ENCODE measurements at regions not wholly inside any gene's neighbourhood (a gene's known extent, or its start where the extent isn't known, plus 50 kb on each side); places are given as distances from the start of the nearest gene placed in this dataset.

- no CpG with 5 or more reads among the region's 3 CpGs for WGBS (ENCODE audit: insufficient coverage, insufficient read length)
- no peaks in the 10 kb centered on the region for H3K9me3 ChIP-seq (ENCODE audit: control insufficient read depth, insufficient read depth, low read length)
- no peaks in the 10 kb centered on the region for H3K4me1 ChIP-seq (ENCODE audit: control insufficient read depth, insufficient read depth, low read length)
- no peaks in the 10 kb centered on the region for H3K27me3 ChIP-seq (ENCODE audit: control insufficient read depth, insufficient read depth, low read length)
- DNase-seq (ENCODE audit: low read depth, low spot score): no peak
- H3K4me3 ChIP-seq (ENCODE audit: low read length): no peak overlapping the region
- H3K36me3 ChIP-seq (ENCODE audit: control insufficient read depth, insufficient read depth, low read length): no peaks in the 10 kb centered on the region
- no peak overlapping the region for H3K27ac ChIP-seq (ENCODE audit: low read length)
These were observed 1715.1 kb upstream of the WWC1 start for GRCh38 chr5:166576323-166576722.

GRCh38 chr5:166581826-166582225 is 1709.6 kb upstream of the WWC1 start:
- Histone ChIP-seq H3K36me3 (ENCODE audit: control insufficient read depth, insufficient read depth, low read length) (no peaks in the 10 kb centered on the region), H3K9me3 (ENCODE audit: control insufficient read depth, insufficient read depth, low read length) (no peaks in the 10 kb centered on the region), H3K27ac (ENCODE audit: low read length) (no peak overlapping the region), H3K27me3 (ENCODE audit: control insufficient read depth, insufficient read depth, low read length) (no peaks in the 10 kb centered on the region), H3K4me1 (ENCODE audit: control insufficient read depth, insufficient read depth, low read length) (no peaks in the 10 kb centered on the region), H3K4me3 (ENCODE audit: low read length) (no peak overlapping the region)
- no peak for DNase-seq (ENCODE audit: low read depth, low spot score)

- WGBS (ENCODE audit: insufficient coverage, insufficient read length): 100% methylated on average over 1 of the region's 4 CpGs
- no peak overlapping the region for H3K27ac ChIP-seq (ENCODE audit: low read length)
- DNase-seq (ENCODE audit: low read depth, low spot score): no peak
These were observed 1709.0 kb upstream of the WWC1 start for GRCh38 chr5:166582416-166582815.

GRCh38 chr5:166594567-166594966 is 1696.9 kb upstream of the WWC1 start:
- no peak for DNase-seq (ENCODE audit: low read depth, low spot score)
- Histone ChIP-seq H3K27me3 (ENCODE audit: control insufficient read depth, insufficient read depth, low read length) (no peaks in the 10 kb centered on the region), H3K9me3 (ENCODE audit: control insufficient read depth, insufficient read depth, low read length) (no peaks in the 10 kb centered on the region), H3K4me1 (ENCODE audit: control insufficient read depth, insufficient read depth, low read length) (no peaks in the 10 kb centered on the region; the same call in 1 of the 2 replicates), H3K27ac (ENCODE audit: low read length) (no peak overlapping the region), H3K4me3 (ENCODE audit: low read length) (no peak overlapping the region), H3K36me3 (ENCODE audit: control insufficient read depth, insufficient read depth, low read length) (no peaks in the 10 kb centered on the region)

More at GRCh38 chr5:166582416-166582815, 1709.0 kb upstream of the WWC1 start:
- Histone ChIP-seq H3K9me3 (ENCODE audit: control insufficient read depth, insufficient read depth, low read length) (no peaks in the 10 kb centered on the region), H3K4me3 (ENCODE audit: low read length) (no peak overlapping the region), H3K36me3 (ENCODE audit: control insufficient read depth, insufficient read depth, low read length) (no peaks in the 10 kb centered on the region), H3K4me1 (ENCODE audit: control insufficient read depth, insufficient read depth, low read length) (no peaks in the 10 kb centered on the region), H3K27me3 (ENCODE audit: control insufficient read depth, insufficient read depth, low read length) (no peaks in the 10 kb centered on the region)

- Histone ChIP-seq H3K4me1 (ENCODE audit: control insufficient read depth, insufficient read depth, low read length) (no peaks in the 10 kb centered on the region; the same call in 1 of the 2 replicates), H3K9me3 (ENCODE audit: control insufficient read depth, insufficient read depth, low read length) (no peaks in the 10 kb centered on the region), H3K27ac (ENCODE audit: low read length) (no peak overlapping the region), H3K27me3 (ENCODE audit: control insufficient read depth, insufficient read depth, low read length) (no peaks in the 10 kb centered on the region), H3K4me3 (ENCODE audit: low read length) (no peak overlapping the region), H3K36me3 (ENCODE audit: control insufficient read depth, insufficient read depth, low read length) (no peaks in the 10 kb centered on the region)
- DNase-seq (ENCODE audit: low read depth, low spot score): no peak
- no CpG with 5 or more reads among the region's 7 CpGs for WGBS (ENCODE audit: insufficient coverage, insufficient read length)
These were observed 1696.0 kb upstream of the WWC1 start for GRCh38 chr5:166595274-166595951.

- no CpG with 5 or more reads among the region's 7 CpGs for WGBS (ENCODE audit: insufficient coverage, insufficient read length)
- Histone ChIP-seq H3K9me3 (ENCODE audit: control insufficient read depth, insufficient read depth, low read length) (no peaks in the 10 kb centered on the region), H3K27ac (ENCODE audit: low read length) (no peak overlapping the region), H3K4me3 (ENCODE audit: low read length) (no peak overlapping the region), H3K4me1 (ENCODE audit: control insufficient read depth, insufficient read depth, low read length) (no peaks in the 10 kb centered on the region; the same call in 1 of the 2 replicates), H3K27me3 (ENCODE audit: control insufficient read depth, insufficient read depth, low read length) (no peaks in the 10 kb centered on the region), H3K36me3 (ENCODE audit: control insufficient read depth, insufficient read depth, low read length) (no peaks in the 10 kb centered on the region)
- DNase-seq (ENCODE audit: low read depth, low spot score): no peak
These were observed 1695.4 kb upstream of the WWC1 start for GRCh38 chr5:166596043-166596442.

- H3K27me3 ChIP-seq (ENCODE audit: control insufficient read depth, insufficient read depth, low read length): no peaks in the 10 kb centered on the region
- H3K27ac ChIP-seq (ENCODE audit: low read length): no peak overlapping the region
- WGBS (ENCODE audit: insufficient coverage, insufficient read length): no CpG with 5 or more reads among the region's 2 CpGs
- H3K36me3 ChIP-seq (ENCODE audit: control insufficient read depth, insufficient read depth, low read length): no peaks in the 10 kb centered on the region
- DNase-seq (ENCODE audit: low read depth, low spot score): no peak
- H3K4me3 ChIP-seq (ENCODE audit: low read length): no peak overlapping the region
- no peaks in the 10 kb centered on the region for H3K9me3 ChIP-seq (ENCODE audit: control insufficient read depth, insufficient read depth, low read length)
- H3K4me1 ChIP-seq (ENCODE audit: control insufficient read depth, insufficient read depth, low read length): no peaks in the 10 kb centered on the region
These were observed 1689.2 kb upstream of the WWC1 start for GRCh38 chr5:166602271-166602670.

- Histone ChIP-seq H3K4me1 (ENCODE audit: control insufficient read depth, insufficient read depth, low read length) (0 out of 2 replicates have a peak, but pooled peaks cover 1% of the 10 kb centered on the region), H3K27me3 (ENCODE audit: control insufficient read depth, insufficient read depth, low read length) (no peaks in the 10 kb centered on the region), H3K27ac (ENCODE audit: low read length) (no peak overlapping the region), H3K36me3 (ENCODE audit: control insufficient read depth, insufficient read depth, low read length) (no peaks in the 10 kb centered on the region), H3K9me3 (ENCODE audit: control insufficient read depth, insufficient read depth, low read length) (no peaks in the 10 kb centered on the region), H3K4me3 (ENCODE audit: low read length) (no peak overlapping the region)
- no peak for DNase-seq (ENCODE audit: low read depth, low spot score)
- no CpG with 5 or more reads among the region's 4 CpGs for WGBS (ENCODE audit: insufficient coverage, insufficient read length)
These were observed 1673.9 kb upstream of the WWC1 start for GRCh38 chr5:166617507-166617906.

- WGBS (ENCODE audit: insufficient coverage, insufficient read length): no CpG with 5 or more reads among the region's 5 CpGs
- H3K27ac ChIP-seq (ENCODE audit: low read length): no peak overlapping the region
- no peak overlapping the region for H3K4me3 ChIP-seq (ENCODE audit: low read length)
- H3K27me3 ChIP-seq (ENCODE audit: control insufficient read depth, insufficient read depth, low read length): no peaks in the 10 kb centered on the region
- 0 out of 2 replicates have a peak, but pooled peaks cover 1% of the 10 kb centered on the region for H3K4me1 ChIP-seq (ENCODE audit: control insufficient read depth, insufficient read depth, low read length)
- H3K9me3 ChIP-seq (ENCODE audit: control insufficient read depth, insufficient read depth, low read length): no peaks in the 10 kb centered on the region
- H3K36me3 ChIP-seq (ENCODE audit: control insufficient read depth, insufficient read depth, low read length): no peaks in the 10 kb centered on the region
- DNase-seq (ENCODE audit: low read depth, low spot score): no peak
These were observed 1672.9 kb upstream of the WWC1 start for GRCh38 chr5:166618526-166618925.

- H3K9me3 ChIP-seq (ENCODE audit: control insufficient read depth, insufficient read depth, low read length): no peaks in the 10 kb centered on the region
- no CpG with 5 or more reads among the region's 3 CpGs for WGBS (ENCODE audit: insufficient coverage, insufficient read length)
- H3K4me3 ChIP-seq (ENCODE audit: low read length): no peak overlapping the region
- DNase-seq (ENCODE audit: low read depth, low spot score): no peak
- no peaks in the 10 kb centered on the region for H3K36me3 ChIP-seq (ENCODE audit: control insufficient read depth, insufficient read depth, low read length)
- no peak overlapping the region for H3K27ac ChIP-seq (ENCODE audit: low read length)
- H3K4me1 ChIP-seq (ENCODE audit: control insufficient read depth, insufficient read depth, low read length): no peaks in the 10 kb centered on the region
- no peaks in the 10 kb centered on the region for H3K27me3 ChIP-seq (ENCODE audit: control insufficient read depth, insufficient read depth, low read length)
These were observed 1666.9 kb upstream of the WWC1 start for GRCh38 chr5:166624573-166624972.

GRCh38 chr5:166625210-166625865 is 1666.1 kb upstream of the WWC1 start:
- no peak overlapping the region for H3K4me3 ChIP-seq (ENCODE audit: low read length)
- H3K4me1 ChIP-seq (ENCODE audit: control insufficient read depth, insufficient read depth, low read length): no peaks in the 10 kb centered on the region
- WGBS (ENCODE audit: insufficient coverage, insufficient read length): no CpG with 5 or more reads among the region's 6 CpGs
- no peak for DNase-seq (ENCODE audit: low read depth, low spot score)
- H3K27ac ChIP-seq (ENCODE audit: low read length): no peak overlapping the region
- no peaks in the 10 kb centered on the region for H3K9me3 ChIP-seq (ENCODE audit: control insufficient read depth, insufficient read depth, low read length)
- H3K36me3 ChIP-seq (ENCODE audit: control insufficient read depth, insufficient read depth, low read length): no peaks in the 10 kb centered on the region
- no peaks in the 10 kb centered on the region for H3K27me3 ChIP-seq (ENCODE audit: control insufficient read depth, insufficient read depth, low read length)
